ENCODE measurements at regions not wholly inside any gene's neighbourhood (a gene's known extent, or its start where the extent isn't known, plus 50 kb on each side); places are given as distances from the start of the nearest gene placed in this dataset.

DNA sequence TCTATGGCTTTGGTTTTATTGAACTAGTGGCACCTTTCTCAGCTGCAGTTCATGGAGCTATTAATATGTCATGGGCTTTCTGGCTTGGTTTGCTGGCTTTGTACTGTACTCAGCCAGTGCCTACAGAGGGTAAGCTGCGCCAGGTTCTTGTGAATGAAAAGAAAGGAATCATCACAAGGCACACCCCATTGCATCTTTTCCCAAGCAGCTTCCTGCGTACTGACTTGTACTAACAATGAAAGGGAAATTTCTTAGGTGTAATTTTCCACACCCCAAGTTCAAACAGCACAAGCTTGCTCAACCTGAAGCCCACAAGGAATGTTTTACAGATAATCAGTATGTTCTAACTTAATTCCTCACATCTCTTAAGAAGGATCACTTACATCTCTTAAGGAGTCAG lies 78.0 kb upstream of the TNFSF18 start:
- TF ChIP-seq POLR2A (IDR thresholded peaks at IDR 0.05) (no peak), CTCF (IDR thresholded peaks at IDR 0.05) (no peak)
